Ascending aorta (tissue), 2 donors: ENCODE measurements at regions not wholly inside any gene's neighbourhood (a gene's known extent, or its start where the extent isn't known, plus 50 kb on each side); places are given as distances from the start of the nearest gene placed in this dataset.

Experiments used
- DNase-seq, 2 donors: peaks; one replicate each; pipeline ENCODE4 v3.0.0-alpha.2; 2019; ENCODE audit warnings: low spot score in 2 of 2
- H3K27ac ChIP-seq, 2 donors: fragments of 200-600 bp; sonication (generic); one replicate each; pipeline ENCODE4 v1.5.1; 2016 to 2017; ENCODE audit warnings: mild to moderate bottlenecking in 1 of 2
- H3K27me3 ChIP-seq: fragments of 200-600 bp; sonication (generic); one replicate; pipeline ENCODE4 v1.5.1; 2017
- H3K36me3 ChIP-seq, 2 donors: fragments of 200-600 bp; sonication (generic); one replicate each; pipeline ENCODE4 v1.5.1; 2016
- H3K4me1 ChIP-seq, 2 donors: fragments of 200-600 bp; sonication (generic); one replicate each; pipeline ENCODE4 v1.5.1; 2016 to 2017; ENCODE audit warnings: mild to moderate bottlenecking in 1 of 2
- H3K4me3 ChIP-seq, 2 donors: fragments of 200-600 bp; sonication (generic); one replicate each; pipeline ENCODE4 v1.5.1; 2016 to 2017; ENCODE audit warnings: mild to moderate bottlenecking in 1 of 2
- H3K9me3 ChIP-seq, 2 donors: fragments of 200-600 bp; sonication (generic); one replicate each; pipeline ENCODE4 v1.5.1; 2016
- CTCF ChIP-seq, 3 experiments: fragments of 200-600 bp in 2 of 3; fragments of 450-650 bp in 1 of 3; sonication (generic) in 2 of 3; IDR thresholded peaks; one replicate each; pipeline ENCODE4 v1.5.1; 2016 to 2019; ENCODE audit warnings: antibody characterized with exemption in 3 of 3, mild to moderate bottlenecking in 1 of 3, moderate library complexity in 1 of 3
- intact Hi-C: fragments of 100-400 bp; cut with DNase I; formaldehyde crosslinking; loops from one replicate; pipeline ENCODE4 v1.15.1; 2023

GRCh38 chr6:21451546-21452013 is 142.0 kb upstream of the SOX4 start:
- Histone ChIP-seq H3K4me3 (no peak overlapping the region), H3K27me3 (no peaks in the 10 kb centered on the region), H3K27ac (no peak overlapping the region), H3K36me3 (no peaks in the 10 kb centered on the region), H3K9me3 (no peaks in the 10 kb centered on the region), H3K4me1 (no peaks in the 10 kb centered on the region)
- TF ChIP-seq CTCF (IDR thresholded peaks at IDR 0.05) = no peak
- intact Hi-C loops = no loop called here
- no peak for DNase-seq

GRCh38 chr6:21454262-21454661 is 139.3 kb upstream of the SOX4 start:
- Histone ChIP-seq H3K4me3 (no peak overlapping the region), H3K9me3 (no peaks in the 10 kb centered on the region), H3K27me3 (no peaks in the 10 kb centered on the region), H3K4me1 (no peaks in the 10 kb centered on the region), H3K27ac (no peak overlapping the region), H3K36me3 (no peaks in the 10 kb centered on the region)
- intact Hi-C loops = no loop called here
- no peak for TF ChIP-seq CTCF (IDR thresholded peaks at IDR 0.05)
- DNase-seq = no peak

GRCh38 chr6:21455071-21455470 is 138.5 kb upstream of the SOX4 start:
- Histone ChIP-seq H3K9me3 (no peaks in the 10 kb centered on the region), H3K27me3 (no peaks in the 10 kb centered on the region), H3K27ac (no peak overlapping the region), H3K36me3 (no peaks in the 10 kb centered on the region), H3K4me1 (no peaks in the 10 kb centered on the region), H3K4me3 (no peak overlapping the region)
- no peak for DNase-seq
- TF ChIP-seq CTCF (IDR thresholded peaks at IDR 0.05) = no peak
- intact Hi-C loops = no loop called here

GRCh38 chr6:21457647-21458046 is 135.9 kb upstream of the SOX4 start:
- H3K27ac ChIP-seq = no peak overlapping the region
- H3K4me3 ChIP-seq = no peak overlapping the region
- no peaks in the 10 kb centered on the region for H3K36me3 ChIP-seq
- H3K9me3 ChIP-seq = no peaks in the 10 kb centered on the region
- no peak for DNase-seq
- H3K4me1 ChIP-seq = no peaks in the 10 kb centered on the region
- TF ChIP-seq CTCF (IDR thresholded peaks at IDR 0.05) = no peak
- intact Hi-C loops = no loop called here
- H3K27me3 ChIP-seq = no peaks in the 10 kb centered on the region

- Histone ChIP-seq H3K4me1 (no peaks in the 10 kb centered on the region), H3K27ac (no peak overlapping the region), H3K36me3 (no peaks in the 10 kb centered on the region), H3K4me3 (no peak overlapping the region), H3K27me3 (no peaks in the 10 kb centered on the region), H3K9me3 (no peaks in the 10 kb centered on the region)
- intact Hi-C loops = no loop called here
- TF ChIP-seq CTCF (IDR thresholded peaks at IDR 0.05) = no peak
- no peak for DNase-seq
These were observed 133.9 kb upstream of the SOX4 start for GRCh38 chr6:21459641-21460040.

GRCh38 chr6:21461844-21462518 is 131.6 kb upstream of the SOX4 start:
- Histone ChIP-seq H3K4me3 (no peak overlapping the region), H3K36me3 (no peaks in the 10 kb centered on the region), H3K27ac (no peak overlapping the region), H3K9me3 (no peaks in the 10 kb centered on the region), H3K4me1 (no peaks in the 10 kb centered on the region), H3K27me3 (no peaks in the 10 kb centered on the region)
- intact Hi-C loops = no loop called here
- TF ChIP-seq CTCF (IDR thresholded peaks at IDR 0.05) = no peak
- no peak for DNase-seq
